IMR-90 (cell line): ENCODE measurements at regions not wholly inside any gene's neighbourhood (a gene's known extent, or its start where the extent isn't known, plus 50 kb on each side); places are given as distances from the start of the nearest gene placed in this dataset.

ENCODE experiments used
- ATAC-seq: fragments of 200-7000 bp; cut with Tn5 transposase; 2 replicates; pipeline ENCODE4 v1.9.1; 2020; ENCODE audit warnings: low read depth, mild to moderate bottlenecking, moderate library complexity
- BruUV-seq: library from RNA; stranded (reverse); fragments of 400-500 nt; replicated peaks from 2 replicates; lab custom pipeline; 2021; lab: Mats Ljungman, UMichigan
- CTCF ChIA-PET: fragments of 300-600 bp; formaldehyde crosslinking; extraction: SDS; loops from one replicate; lab custom pipeline; 2021; ENCODE audit warnings: antibody characterized with exemption; lab: Yijun Ruan, JAX
- POLR2A ChIA-PET: fragments of 300-600 bp; sonication (Branson Sonifier 250); formaldehyde crosslinking; loops from one replicate; lab custom pipeline; 2022; ENCODE audit warnings: antibody characterized with exemption; ENCODE audit not compliant: unreplicated experiment; lab: Charles Lee
- DNase-seq: peaks from one replicate; pipeline ENCODE4 v3.0.0; 2013
- H2AFZ ChIP-seq: replicated peaks from 2 replicates; pipeline ENCODE3; 2013; ENCODE audit warnings: low read length, mild to moderate bottlenecking; ENCODE audit not compliant: poor library complexity
- H2AK5ac ChIP-seq: 2 replicates; pipeline ENCODE4 v1.6.1; 2013; ENCODE audit warnings: low read depth, low read length, inconsistent platforms
- H2AK9ac ChIP-seq: replicated peaks from 2 replicates; pipeline ENCODE3; 2013; ENCODE audit warnings: mild to moderate bottlenecking, low read depth, low read length, moderate library complexity; ENCODE audit not compliant: poor library complexity
- H2BK120ac ChIP-seq: 2 replicates; pipeline ENCODE4 v1.6.1; 2013; ENCODE audit warnings: low read depth, low read length, inconsistent platforms
- H2BK15ac ChIP-seq: 3 replicates; pipeline ENCODE4 v1.6.1; 2013; ENCODE audit warnings: low read depth, low read length, inconsistent platforms
- H2BK20ac ChIP-seq: 2 replicates; pipeline ENCODE4 v1.6.1; 2013; ENCODE audit warnings: low read depth, mild to moderate bottlenecking, inconsistent platforms, low read length, moderate library complexity
- H2BK5ac ChIP-seq: 2 replicates; pipeline ENCODE4 v1.6.1; 2013; ENCODE audit warnings: mild to moderate bottlenecking, low read depth, low read length, inconsistent platforms; ENCODE audit not compliant: poor library complexity, severe bottlenecking
- H3K14ac ChIP-seq: replicated peaks from 2 replicates; pipeline ENCODE4 v1.6.1; 2013; ENCODE audit warnings: low read depth, low read length, inconsistent platforms
- H3K18ac ChIP-seq: 2 replicates; pipeline ENCODE4 v1.6.1; 2013; ENCODE audit warnings: low read depth, low read length, control low read depth
- H3K23ac ChIP-seq: 2 replicates; pipeline ENCODE4 v1.6.1; 2013; ENCODE audit warnings: low read depth, low read length, inconsistent platforms
- H3K27ac ChIP-seq: 2 replicates; pipeline ENCODE4 v1.5.1; 2013; ENCODE audit warnings: mild to moderate bottlenecking, control low read depth, low read length; ENCODE audit not compliant: insufficient read depth
- H3K27me3 ChIP-seq: 2 replicates; pipeline ENCODE4 v1.6.1; 2013; ENCODE audit warnings: low read length; ENCODE audit not compliant: control insufficient read depth, insufficient read depth
- H3K36me3 ChIP-seq: 2 replicates; pipeline ENCODE4 v1.6.1; 2013; ENCODE audit warnings: low read length, mixed read lengths; ENCODE audit not compliant: control insufficient read depth, insufficient read depth
- H3K4ac ChIP-seq: 2 replicates; pipeline ENCODE4 v1.6.1; 2013; ENCODE audit warnings: low read depth, low read length, inconsistent platforms
- H3K4me1 ChIP-seq: 2 replicates; pipeline ENCODE4 v1.6.1; 2013; ENCODE audit warnings: low read length, mixed read lengths; ENCODE audit not compliant: control insufficient read depth, insufficient read depth
- H3K4me2 ChIP-seq: 2 replicates; pipeline ENCODE4 v1.6.1; 2013; ENCODE audit warnings: low read depth, mild to moderate bottlenecking, control low read depth, low read length, moderate library complexity
- H3K4me3 ChIP-seq: 2 replicates; pipeline ENCODE4 v1.5.1; 2013; ENCODE audit warnings: low read depth, mild to moderate bottlenecking, control low read depth, low read length, moderate library complexity; ENCODE audit not compliant: insufficient read depth
- H3K56ac ChIP-seq: 2 replicates; pipeline ENCODE4 v1.6.1; 2013; ENCODE audit warnings: low read length, inconsistent platforms; ENCODE audit not compliant: insufficient read depth; ENCODE audit errors: extremely low read depth
- H3K79me1 ChIP-seq, 2 experiments: 2 replicates each; pipeline ENCODE4 v1.6.1; 2013; ENCODE audit warnings: low read length in 2 of 2, inconsistent platforms in 1 of 2, low read depth in 1 of 2
- H3K9ac ChIP-seq: 2 replicates; pipeline ENCODE4 v1.6.1; 2013; ENCODE audit warnings: low read depth, low read length, control low read depth
- H3K9me1 ChIP-seq: 2 replicates; pipeline ENCODE4 v1.6.1; 2013; ENCODE audit warnings: low read length, inconsistent platforms; ENCODE audit not compliant: insufficient read depth
- H3K9me3 ChIP-seq: 2 replicates; pipeline ENCODE4 v1.6.1; 2013; ENCODE audit warnings: low read length; ENCODE audit not compliant: control insufficient read depth, insufficient read depth
- H4K20me1 ChIP-seq: 2 replicates; pipeline ENCODE4 v1.6.1; 2013; ENCODE audit warnings: low read length, inconsistent platforms; ENCODE audit not compliant: insufficient read depth
- H4K5ac ChIP-seq: 2 replicates; pipeline ENCODE4 v1.6.1; 2013; ENCODE audit warnings: mild to moderate bottlenecking, low read depth, low read length, control low read depth
- H4K8ac ChIP-seq, 2 experiments: 2 replicates each; pipeline ENCODE4 v1.6.1; 2013; ENCODE audit warnings: low read depth in 2 of 2, low read length in 2 of 2, control low read depth in 1 of 2, inconsistent platforms in 1 of 2
- H4K91ac ChIP-seq: 2 replicates; pipeline ENCODE4 v1.6.1; 2013; ENCODE audit warnings: low read depth, low read length, inconsistent platforms; ENCODE audit not compliant: insufficient read depth
- CEBPB ChIP-seq: IDR thresholded peaks from 2 replicates; pipeline ENCODE4 v1.6.1; 2012; ENCODE audit warnings: low read depth, low read length, improper control_type of control experiment
- CHD1 ChIP-seq: IDR thresholded peaks from 2 replicates; pipeline ENCODE4 v1.6.1; 2012; ENCODE audit warnings: low read depth, low read length, improper control_type of control experiment
- ELK1 ChIP-seq: fragments of 150-350 bp; IDR thresholded peaks from 2 replicates; pipeline ENCODE4 v1.6.1; 2016; ENCODE audit warnings: low read depth, mild to moderate bottlenecking, low read length, moderate library complexity, borderline replicate concordance
- FOS ChIP-seq: fragments of 150-350 bp; IDR thresholded peaks from 2 replicates; pipeline ENCODE4 v1.6.1; 2016; ENCODE audit warnings: low read depth, low read length
- MAZ ChIP-seq: IDR thresholded peaks from 2 replicates; pipeline ENCODE4 v1.6.1; 2012; ENCODE audit warnings: low read depth, mild to moderate bottlenecking, low read length, improper control_type of control experiment, moderate library complexity, borderline replicate concordance
- MXI1 ChIP-seq: IDR thresholded peaks from 2 replicates; pipeline ENCODE4 v1.6.1; 2012; ENCODE audit warnings: low read depth, mild to moderate bottlenecking, low read length, moderate library complexity, borderline replicate concordance
- POLR2A ChIP-seq: IDR thresholded peaks from 2 replicates; pipeline ENCODE4 v1.6.1; 2012; ENCODE audit warnings: mild to moderate bottlenecking, low read depth, low read length
- RAD21 ChIP-seq: IDR thresholded peaks from 2 replicates; pipeline ENCODE4 v1.6.1; 2012; ENCODE audit warnings: low read length, improper control_type of control experiment
- RCOR1 ChIP-seq: IDR thresholded peaks from 2 replicates; pipeline ENCODE4 v1.6.1; 2012; ENCODE audit warnings: mild to moderate bottlenecking, low read length, improper control_type of control experiment; ENCODE audit not compliant: insufficient replicate concordance
- RFX5 ChIP-seq: IDR thresholded peaks from 2 replicates; pipeline ENCODE4 v1.8.0; 2012; ENCODE audit warnings: low read depth, mild to moderate bottlenecking, low read length, moderate library complexity
- SMC3 ChIP-seq: fragments of 150-350 bp; IDR thresholded peaks from 2 replicates; pipeline ENCODE4 v1.6.1; 2016; ENCODE audit warnings: low read depth, mild to moderate bottlenecking, antibody characterized with exemption, low read length, moderate library complexity
- WGBS, 2 experiments: methylation state at CpG; one replicate each; pipeline versions ENCODE4 v1.1.5 to v1.1.7; 2013; ENCODE audit warnings: missing lambda C conversion rate in 2 of 2; ENCODE audit not compliant: insufficient read length in 1 of 2; ENCODE audit errors: extremely low coverage in 2 of 2; 5-methylcytosine and 5-hydroxymethylcytosine counted together
- dilution Hi-C: fragments of 300-500 bp; cut with HindIII; formaldehyde crosslinking; loops from one replicate; pipeline ENCODE4 v1.14.3; 2018; ENCODE audit warnings: low sequenced_read_pairs; ENCODE audit not compliant: unreplicated experiment
- in situ Hi-C: fragments of 300-500 bp; cut with MboI; formaldehyde crosslinking; loops from 3 replicates; pipeline ENCODE4 v1.14.3; 2019; ENCODE audit warnings: low sequenced_read_pairs, inconsistent platforms, mixed read lengths
- intact Hi-C: fragments of 100-400 bp; cut with micrococcal nuclease; formaldehyde crosslinking; loops from 2 replicates; pipeline ENCODE4 v1.10.0; 2022

- Histone ChIP-seq H2AK5ac (no peak overlapping the region), H3K79me1 (no peaks in the 10 kb centered on the region), H3K4me3 (no peak overlapping the region), H3K4me1 (peaks cover 2% of the 10 kb centered on the region; the same call in 1 of the 2 replicates), H4K91ac (no peak overlapping the region), H3K9me3 (peaks cover 3% of the 10 kb centered on the region; the same call in 1 of the 2 replicates), H4K8ac (no peak overlapping the region), H4K5ac (no peak overlapping the region), H3K36me3 (no peaks in the 10 kb centered on the region), H3K27ac (no peak overlapping the region), H2BK5ac (no peak overlapping the region), H2BK15ac (no peak overlapping the region), H2BK20ac (no peak overlapping the region), H3K4ac (no peak overlapping the region), H3K14ac (no peak overlapping the region), H3K18ac (no peak overlapping the region), H2AK9ac (no peak overlapping the region), H2BK120ac (no peak overlapping the region), H3K56ac (no peak overlapping the region), H2AFZ (no peak overlapping the region), H3K9ac (no peak overlapping the region), H3K27me3 (no peaks in the 10 kb centered on the region), H3K4me2 (no peak overlapping the region), H4K20me1 (no peaks in the 10 kb centered on the region), H3K9me1 (no peaks in the 10 kb centered on the region), H3K23ac (no peak overlapping the region)
- in situ Hi-C loops: no loop called here
- TF ChIP-seq FOS: no peak
- no peak for TF ChIP-seq RFX5
- TF ChIP-seq SMC3: no peak
- TF ChIP-seq CHD1: no peak
- TF ChIP-seq MXI1: no peak
- no peak for TF ChIP-seq MAZ
- TF ChIP-seq POLR2A: no peak
- TF ChIP-seq RAD21: no peak
- no peak for TF ChIP-seq ELK1
- no peak for TF ChIP-seq RCOR1
- TF ChIP-seq CEBPB: no peak
- DNase-seq (no peak), ATAC-seq (no peak)
- ChIA-PET CTCF (no interaction called here), POLR2A (no interaction called here)
- no CpG with 5 or more reads among the region's 1 CpG for WGBS, 2 experiments
- dilution Hi-C loops: no loop called here
- intact Hi-C loops: no loop called here
- no TSS peak for BruUV-seq
Measured at GRCh38 chr4:141543176-141543575, 93.2 kb upstream of the IL15 start.
